ENCODE measurements at regions not wholly inside any gene's neighbourhood (a gene's known extent, or its start where the extent isn't known, plus 50 kb on each side); places are given as distances from the start of the nearest gene placed in this dataset. TPM values are rescaled to one million over a fixed set of nuclear protein-coding genes. Genes with fewer than 3 reads are reported as not detected.
"Not testable (repeated sequence)": the region's sequence is repeated elsewhere in the genome, so short reads cannot be mapped to it uniquely, and the experiment has no call there.

GRCh38 chr5:81826128-81826527, 75.2 kb upstream of the SSBP2 start:
- no peak for DNase-seq

DNA sequence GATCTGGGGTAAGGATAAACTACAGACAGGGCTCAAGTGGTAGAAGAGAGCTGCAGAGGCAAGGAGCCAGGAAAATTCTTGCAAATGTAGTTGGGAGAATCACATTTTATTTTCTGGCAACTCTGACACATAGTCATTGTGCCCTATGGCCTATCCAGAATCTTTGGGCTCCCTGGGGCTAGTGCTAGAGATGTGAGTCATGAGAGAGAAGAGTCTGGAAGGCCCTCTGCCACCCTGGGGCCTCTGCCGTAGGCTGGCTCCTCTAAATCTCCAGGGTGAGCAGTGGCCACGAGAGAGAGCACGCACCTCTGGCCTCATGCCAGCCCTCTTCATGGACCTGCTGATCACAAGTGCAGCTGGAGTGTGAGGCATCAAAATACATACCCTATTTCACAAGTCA, 74.3 kb upstream of the SSBP2 start:
- DNase-seq: peak; percentile 60

DNA sequence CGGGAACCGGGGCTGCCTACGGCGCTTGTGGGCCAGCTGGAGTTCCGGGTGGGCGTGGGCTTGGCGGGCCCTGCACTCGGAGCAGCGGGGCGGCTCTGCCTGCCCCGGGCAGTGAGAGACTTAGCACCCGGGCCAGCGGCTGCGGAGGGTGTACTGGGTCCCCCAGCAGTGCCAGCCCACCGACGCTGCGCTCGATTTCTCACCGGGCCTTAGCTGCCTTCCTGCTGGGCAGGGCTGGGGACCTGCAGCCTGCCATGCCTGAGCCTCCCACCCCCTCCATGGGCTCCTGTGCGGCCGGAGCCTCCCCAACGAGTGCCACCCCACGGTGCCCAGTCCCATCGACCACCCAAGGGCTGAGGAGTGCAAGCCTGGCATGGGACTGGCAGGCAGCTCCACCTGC, 72.8 kb upstream of the SSBP2 start:
- DNase-seq: not testable (repeated sequence)

DNA sequence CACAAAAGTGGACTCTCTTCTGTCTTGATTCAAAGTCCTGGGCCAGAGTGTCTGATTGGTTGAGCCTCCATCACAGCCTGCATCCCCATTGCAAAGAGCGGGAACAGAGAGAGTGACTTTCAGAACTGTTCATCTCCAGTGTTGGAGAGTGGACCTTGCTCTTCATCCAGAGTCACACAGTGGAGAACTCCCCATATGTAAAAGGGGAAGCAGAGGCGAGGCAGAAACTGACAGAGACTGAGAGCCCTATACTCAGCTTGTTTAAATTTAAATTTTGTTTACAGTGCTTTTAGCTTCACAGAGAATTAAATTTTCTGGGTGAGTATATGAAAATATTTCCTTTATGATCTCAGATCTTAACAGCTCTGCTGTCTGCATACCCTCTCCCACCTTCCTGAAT, 70.0 kb upstream of the SSBP2 start:
- no peak for DNase-seq

DNA sequence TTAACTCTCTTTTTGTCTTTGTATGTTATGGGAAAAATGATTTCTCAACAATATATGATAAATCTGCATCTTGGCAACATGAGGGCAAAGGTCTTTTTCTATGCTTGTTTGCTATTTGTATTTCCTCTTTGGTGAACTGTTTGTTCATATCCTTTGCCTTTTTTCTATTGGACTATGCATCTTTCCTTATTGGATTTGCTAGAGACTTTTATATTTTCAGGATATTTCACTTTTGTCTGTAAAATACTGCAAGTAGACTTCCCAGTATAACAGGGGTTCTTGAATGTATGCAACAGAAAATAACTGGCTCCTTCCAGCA, 69.4 kb upstream of the SSBP2 start:
- no peak for DNase-seq

GRCh38 chr5:81819556-81820317, 68.8 kb upstream of the SSBP2 start:
- no peak for DNase-seq

GRCh38 chr5:81817980-81818379, 67.1 kb upstream of the SSBP2 start:
- DNase-seq: no peak

- no peak for DNase-seq
Observed at GRCh38 chr5:81817086-81817485, 66.2 kb upstream of the SSBP2 start.

GRCh38 chr5:81815321-81815720, 64.4 kb upstream of the SSBP2 start:
- DNase-seq: no peak

- no peak for DNase-seq
Observed at GRCh38 chr5:81808106-81808505, 57.2 kb upstream of the SSBP2 start.

GRCh38 chr5:81805086-81805485, 54.2 kb upstream of the SSBP2 start:
- no peak for DNase-seq

GRCh38 chr5:81803812-81804211, 52.9 kb upstream of the SSBP2 start:
- no peak for DNase-seq

DNA sequence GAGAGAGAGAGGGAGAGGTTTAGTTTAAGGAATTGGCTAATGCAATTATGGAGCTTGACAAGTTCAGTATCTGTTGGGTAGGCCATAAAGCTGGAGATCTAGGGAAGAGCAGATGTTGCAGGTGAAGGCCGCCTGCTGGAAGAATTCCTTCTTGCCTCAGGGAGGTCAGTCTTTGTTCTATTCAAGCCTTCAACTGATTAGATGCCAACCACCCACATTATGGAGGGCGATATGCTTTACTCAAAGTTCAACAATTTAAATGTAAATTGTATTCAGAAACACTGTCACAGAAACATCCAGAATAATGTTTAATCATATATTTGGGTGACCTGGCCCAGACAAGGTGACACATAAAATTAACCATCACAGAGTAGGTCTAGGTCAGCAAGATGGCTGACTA, 51.7 kb upstream of the SSBP2 start:
- no peak for DNase-seq

GRCh38 chr5:81802020-81802419, 51.1 kb upstream of the SSBP2 start:
- no peak for DNase-seq

DNA sequence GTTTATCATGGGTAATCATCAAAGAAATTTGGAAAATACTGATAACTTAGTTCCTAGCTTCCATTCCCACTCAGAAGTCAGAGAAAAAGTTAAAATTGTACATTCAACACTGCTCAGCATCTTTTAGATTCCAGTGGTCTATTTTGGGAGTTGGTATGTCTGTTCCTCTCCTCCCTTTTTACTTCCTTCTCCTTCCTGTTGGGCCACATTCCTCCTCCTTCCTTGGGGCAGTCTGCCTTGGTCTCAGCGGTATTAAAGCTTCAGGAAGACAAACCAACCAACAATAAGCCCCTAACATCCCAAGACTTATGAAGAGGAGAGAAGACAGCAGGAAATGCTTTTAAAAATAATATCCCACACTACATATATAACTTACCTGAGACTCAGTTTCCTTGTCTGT, 49.9 kb upstream of the SSBP2 start:
- DNase-seq: no peak

Small RNAs in the stretch of these regions (small RNA-seq; reads per million reads assigned to genes)
- gene SEM1P1 (ENCODE audit: low replicate concordance): not detected
